SW480 (cell line): ENCODE measurements at regions not wholly inside any gene's neighbourhood (a gene's known extent, or its start where the extent isn't known, plus 50 kb on each side); places are given as distances from the start of the nearest gene placed in this dataset.

Experiments used
- DNase-seq: peaks from one replicate; pipeline ENCODE4 v3.0.0-alpha.2; 2016; ENCODE audit warnings: low spot score

DNA sequence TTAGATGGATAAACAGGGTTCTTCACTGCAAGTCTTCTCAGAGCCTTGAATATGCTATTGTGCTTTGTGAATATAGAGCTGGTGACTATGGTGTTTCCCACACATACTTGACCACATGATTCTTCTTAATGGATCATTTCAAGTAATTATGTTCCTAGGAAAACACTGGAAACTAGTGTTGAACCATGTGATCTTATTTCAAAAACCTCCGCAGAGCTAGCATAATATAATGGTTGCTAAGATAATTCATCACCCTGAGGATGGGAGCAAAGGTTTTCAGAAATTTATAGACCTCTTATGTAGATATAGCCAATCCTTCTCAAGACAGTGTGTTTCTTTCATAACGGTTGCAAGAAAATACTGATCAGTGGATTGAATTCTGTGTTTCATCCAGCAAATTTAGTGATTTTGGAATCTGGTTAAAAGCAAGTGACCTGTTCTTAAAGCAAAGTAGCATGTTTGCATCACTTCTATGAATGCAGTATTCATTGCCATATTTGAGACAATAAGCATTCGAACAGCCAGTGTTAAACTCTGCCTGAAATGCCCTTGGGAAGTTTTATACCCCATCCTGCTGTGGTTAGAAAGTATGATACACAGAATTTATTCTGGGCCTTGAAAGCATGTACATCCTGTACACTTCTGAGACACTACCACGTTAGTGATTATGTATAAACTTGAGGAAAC lies 341.0 kb upstream of the E2F7 start:
- DNase-seq, result no peak

DNA sequence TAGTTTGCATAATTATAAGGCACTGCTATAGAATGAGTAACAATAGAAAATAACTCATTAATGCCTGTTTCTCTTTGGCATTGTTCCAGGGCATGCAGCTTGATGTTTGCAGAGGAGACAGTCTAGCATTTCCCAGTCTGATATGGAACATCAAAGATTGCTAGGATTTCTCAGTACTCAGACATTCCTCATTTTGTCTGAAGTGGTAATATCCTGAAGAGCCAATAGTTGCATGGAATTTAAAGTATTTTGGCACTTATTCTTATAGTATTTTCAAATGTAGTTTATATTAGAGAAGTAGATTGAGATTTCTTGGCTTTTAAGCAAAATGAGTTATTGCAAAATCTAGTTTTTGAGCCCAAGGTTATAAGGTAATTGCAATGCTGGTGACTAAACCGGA lies 337.3 kb upstream of the E2F7 start:
- peak; percentile 21 for DNase-seq

DNA sequence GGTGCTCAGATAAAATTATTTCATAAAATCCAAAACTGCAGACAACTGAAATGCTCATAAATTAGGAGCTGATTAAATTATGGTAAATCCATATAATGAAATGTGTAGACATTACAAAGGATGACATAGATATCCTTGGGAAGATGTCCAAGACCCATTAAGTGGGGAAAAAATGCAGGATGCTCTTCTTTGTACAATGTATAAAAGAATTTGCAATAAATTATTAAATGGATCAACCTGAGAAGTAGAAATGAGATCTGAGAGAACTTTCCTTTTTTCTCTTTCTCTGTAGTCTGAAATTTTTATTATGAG lies 336.4 kb upstream of the E2F7 start:
- DNase-seq, result no peak

- no peak for DNase-seq
Observed at GRCh38 chr12:77401064-77401769, 335.8 kb upstream of the E2F7 start.

DNA sequence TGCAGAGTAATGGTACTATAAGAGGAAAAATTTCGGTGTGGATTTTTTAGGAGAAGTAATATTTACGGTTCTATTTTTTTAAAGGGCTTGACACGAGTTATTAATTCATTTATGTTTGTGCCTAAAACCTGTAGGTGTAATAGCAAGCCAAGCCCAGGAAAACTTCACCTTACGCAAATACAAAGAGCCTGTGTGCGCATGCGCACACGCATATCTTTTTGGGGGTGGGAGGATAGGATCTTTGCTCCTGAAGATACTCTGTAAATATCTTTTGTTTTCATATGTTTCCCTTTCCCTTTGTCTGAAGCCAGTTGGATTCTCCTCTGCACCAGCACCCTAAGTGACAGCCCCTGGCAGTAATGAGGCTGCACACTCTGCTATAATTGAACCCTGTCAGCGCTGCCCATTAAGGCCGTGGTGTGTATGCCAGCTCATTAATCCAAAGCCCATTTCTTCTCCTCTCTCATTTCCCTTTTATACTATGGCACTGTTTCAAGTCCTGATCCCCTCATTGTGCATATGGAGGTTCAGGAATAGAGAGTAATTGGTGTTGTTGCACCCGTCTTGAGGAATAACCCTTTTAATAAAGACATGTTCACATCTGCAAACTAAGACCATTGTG lies 327.2 kb upstream of the E2F7 start:
- DNase-seq, result no peak

- peak; percentile 90 for DNase-seq
Observed at GRCh38 chr12:77388445-77389265, 323.3 kb upstream of the E2F7 start.

DNA sequence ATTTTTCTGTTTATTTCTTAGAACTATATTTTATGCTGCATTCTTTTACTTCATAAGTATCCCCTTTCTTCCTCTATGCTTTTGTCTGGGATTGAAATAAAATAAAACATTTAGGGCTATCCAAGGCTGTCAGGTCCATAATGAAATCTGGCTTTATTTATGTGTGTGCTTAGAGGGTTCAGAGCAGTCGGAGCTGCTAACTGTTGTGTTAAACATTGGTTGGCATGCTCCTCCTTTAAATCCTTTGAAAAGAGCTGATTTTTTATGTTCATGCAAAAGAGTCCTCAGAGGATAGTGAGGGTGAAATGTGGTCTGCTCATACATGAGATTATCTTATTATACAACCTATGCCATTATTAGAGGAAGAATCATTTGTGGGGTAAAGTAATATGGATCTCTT lies 322.3 kb upstream of the E2F7 start:
- DNase-seq, result no peak

GRCh38 chr12:77387214-77387613 lies 321.8 kb upstream of the E2F7 start:
- DNase-seq, result no peak

DNA sequence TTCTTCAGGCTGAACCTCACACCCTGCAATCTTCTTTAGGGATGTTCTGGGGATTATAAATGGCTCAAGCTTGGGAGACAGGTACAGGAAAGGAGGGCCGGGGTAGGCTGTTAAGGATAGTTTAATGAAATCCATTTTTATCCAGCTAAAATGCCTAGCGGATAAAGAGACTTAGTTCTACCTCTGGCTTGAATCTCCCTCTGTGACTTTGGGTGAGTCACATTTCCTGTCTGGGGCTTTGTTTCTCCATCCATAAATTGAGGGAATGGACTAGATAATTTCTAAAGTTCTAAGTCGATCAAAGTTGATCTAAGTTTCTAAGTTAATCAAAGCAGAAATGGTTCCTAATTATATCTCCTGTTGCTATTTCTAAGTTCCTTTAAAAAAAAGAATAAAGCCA lies 319.6 kb upstream of the E2F7 start:
- DNase-seq, result no peak

- no peak for DNase-seq
Observed at GRCh38 chr12:77382096-77382742, 316.9 kb upstream of the E2F7 start.

GRCh38 chr12:77377622-77378021 lies 312.3 kb upstream of the E2F7 start:
- DNase-seq, result peak; percentile 5

GRCh38 chr12:77377116-77377515 lies 311.7 kb upstream of the E2F7 start:
- DNase-seq, result peak; percentile 4

GRCh38 chr12:77374673-77375072 lies 309.3 kb upstream of the E2F7 start:
- DNase-seq, result no peak

DNA sequence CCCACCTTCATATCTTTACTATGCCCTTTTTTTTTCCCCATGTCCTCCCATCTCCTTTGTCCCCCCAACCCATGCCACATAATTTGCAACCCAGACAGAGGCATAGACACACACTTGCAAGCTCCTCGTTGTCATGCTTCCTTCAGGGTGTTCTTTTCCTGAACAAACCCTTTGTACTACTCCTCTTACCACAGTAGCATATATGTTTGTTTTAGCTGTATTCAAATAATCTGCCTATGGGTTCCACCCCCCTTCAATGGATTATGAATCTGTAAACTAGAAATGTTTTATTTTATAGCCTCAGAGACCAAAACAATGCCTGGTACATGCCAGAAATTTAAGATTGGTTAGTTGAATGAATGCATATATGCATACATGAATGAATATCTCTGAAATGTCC lies 307.1 kb upstream of the E2F7 start:
- no peak for DNase-seq

DNA sequence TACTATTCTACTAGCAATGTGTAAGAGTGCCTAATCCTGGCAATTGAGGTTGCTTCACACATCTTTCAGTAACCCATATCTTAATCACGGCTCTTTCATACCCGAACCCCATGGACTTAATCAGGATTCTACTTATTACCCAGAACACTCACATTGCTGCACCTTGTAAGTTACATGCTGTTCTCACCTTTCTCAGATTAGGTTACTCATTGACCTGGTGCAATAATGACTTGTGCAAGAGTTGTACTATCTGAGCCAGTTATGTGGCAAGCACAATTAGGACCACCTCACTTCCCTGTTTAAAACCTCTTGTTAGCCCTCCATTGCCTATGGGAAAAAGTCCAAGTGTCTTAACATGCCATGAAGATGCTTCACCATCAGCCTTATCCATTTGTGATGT lies 306.7 kb upstream of the E2F7 start:
- DNase-seq, result no peak

GRCh38 chr12:77368379-77368778 lies 303.0 kb upstream of the E2F7 start:
- DNase-seq, result no peak

- no peak for DNase-seq
Observed at GRCh38 chr12:77366616-77367015, 301.2 kb upstream of the E2F7 start.

DNA sequence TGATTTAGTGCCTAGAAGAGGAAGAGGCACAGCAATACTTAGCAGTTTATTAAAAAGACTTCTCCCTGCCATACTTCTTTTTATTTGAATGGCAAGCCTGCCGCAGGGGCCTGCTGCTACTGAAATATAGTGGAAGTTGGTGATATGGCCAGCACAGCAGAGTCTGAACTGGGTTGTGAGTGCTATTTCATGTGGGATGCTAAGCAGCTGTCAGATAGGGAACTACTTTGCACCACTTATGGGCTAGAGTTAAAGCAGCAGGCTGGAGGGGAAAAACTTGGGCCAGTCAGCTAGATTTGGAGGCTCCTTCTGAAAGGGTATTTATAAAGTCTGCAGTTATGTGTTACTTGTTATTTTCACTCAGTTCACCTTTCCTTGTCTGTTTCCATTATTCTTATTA lies 299.0 kb upstream of the E2F7 start:
- DNase-seq, result no peak

DNA sequence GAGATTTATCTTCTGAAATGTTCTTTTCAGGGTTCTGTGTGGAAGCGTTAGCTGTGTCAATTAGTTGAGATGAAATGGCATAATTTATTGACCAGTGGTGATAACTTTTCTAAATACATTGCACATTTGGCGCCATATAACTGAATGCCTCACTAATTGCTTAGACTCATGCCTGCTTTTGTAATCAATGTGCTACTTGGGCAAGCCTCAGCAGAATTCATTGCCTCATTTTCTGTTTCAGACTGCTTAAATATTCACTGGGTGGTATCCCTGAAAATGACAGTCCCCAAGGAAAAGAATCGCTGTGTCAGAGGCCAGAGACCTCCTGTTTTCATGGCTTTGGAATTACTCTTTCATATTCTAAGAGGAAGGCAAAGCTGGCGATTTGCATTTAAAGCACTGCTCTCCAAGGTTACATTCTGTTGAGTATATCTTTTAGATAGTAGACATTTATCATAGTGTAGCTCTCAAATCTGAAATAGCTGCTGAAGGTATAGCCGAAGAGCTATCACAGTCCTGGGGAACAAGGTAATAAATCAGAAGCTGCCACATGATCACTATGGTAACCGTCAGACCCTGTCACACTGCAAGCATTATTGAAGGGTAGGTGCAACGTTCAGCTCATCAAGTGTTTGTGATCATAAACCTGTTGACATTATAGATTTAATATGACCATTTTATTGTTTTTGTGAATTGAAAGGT lies 297.3 kb upstream of the E2F7 start:
- DNase-seq, result no peak

DNA sequence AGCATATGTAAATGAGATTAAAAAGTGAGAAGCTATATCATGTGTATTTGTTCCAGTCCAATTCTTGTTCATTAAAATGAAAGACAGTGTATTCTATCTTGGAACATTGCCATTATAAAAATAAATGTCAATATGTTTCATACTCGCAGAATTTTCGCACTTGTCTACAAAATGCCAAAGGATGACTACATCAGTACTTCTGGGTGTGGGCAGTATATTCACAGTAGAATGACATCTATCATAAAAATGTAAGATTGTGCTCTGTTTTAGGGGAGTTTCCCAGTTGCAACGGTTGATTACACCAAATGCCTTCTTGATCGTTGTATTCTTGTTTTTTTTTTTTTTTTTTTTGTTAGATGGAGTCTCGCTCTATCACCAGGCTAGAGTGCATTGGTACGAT lies 292.3 kb upstream of the E2F7 start:
- no peak for DNase-seq

GRCh38 chr12:77354766-77355362 lies 289.5 kb upstream of the E2F7 start:
- no peak for DNase-seq
